ENCODE measurements at regions not wholly inside any gene's neighbourhood (a gene's known extent, or its start where the extent isn't known, plus 50 kb on each side); places are given as distances from the start of the nearest gene placed in this dataset.

DNA sequence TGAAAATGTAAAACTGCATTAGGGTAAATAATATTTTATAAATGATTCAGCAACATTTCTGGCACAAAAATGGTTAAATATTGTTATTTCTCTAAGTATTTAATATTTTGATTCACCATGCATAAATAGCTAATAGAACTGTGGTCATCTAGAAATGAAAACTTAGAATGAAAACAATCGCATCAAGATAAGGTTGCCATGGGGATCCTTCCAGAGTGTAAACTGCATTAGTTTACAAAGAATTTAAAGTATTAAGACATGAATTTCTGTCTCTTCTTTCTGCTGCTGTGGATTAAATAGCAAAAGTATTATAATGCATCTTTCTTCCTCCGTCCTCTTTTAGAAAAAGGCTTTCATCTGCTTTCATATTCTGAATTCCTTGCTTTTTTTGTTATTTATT is 1064.6 kb upstream of the SLIT2 start:
- TF ChIP-seq CTCF (IDR thresholded peaks at IDR 0.05) (no peak), POLR2A (IDR thresholded peaks at IDR 0.05) (no peak)

All from heart left ventricle (tissue), 13 donors.